ENCODE measurements at regions not wholly inside any gene's neighbourhood (a gene's known extent, or its start where the extent isn't known, plus 50 kb on each side); places are given as distances from the start of the nearest gene placed in this dataset.

GRCh38 chr4:17296921-17297890, 214.7 kb downstream of the QDPR start:
- H3K36me3 ChIP-seq (ENCODE audit: insufficient read depth in 1 of 2, low read depth in 1 of 2): no peaks in the 10 kb centered on the region
- no peak for ATAC-seq
- H3K27me3 ChIP-seq (ENCODE audit: insufficient read depth in 3 of 3, low read length in 2 of 3): no peaks in the 10 kb centered on the region
- TF ChIP-seq CTCF (IDR thresholded peaks at IDR 0.05): no peak
- no peaks in the 10 kb centered on the region for H3K4me1 ChIP-seq
- no peak overlapping the region for H3K27ac ChIP-seq
- no peak overlapping the region for H3K4me3 ChIP-seq
- DNase-seq: no peak
- intact Hi-C loops (cut with DNase I): no loop called here
- WGBS, 3 donors: 72 to 81% (median 80%) methylated on average over 8 of the region's 8 CpGs
- H3K9me3 ChIP-seq: no peaks in the 10 kb centered on the region

GRCh38 chr4:17293901-17294300, 218.0 kb downstream of the QDPR start:
- Histone ChIP-seq H3K9me3 (no peaks in the 10 kb centered on the region), H3K27me3 (ENCODE audit: insufficient read depth in 3 of 3, low read length in 2 of 3) (no peaks in the 10 kb centered on the region), H3K36me3 (ENCODE audit: insufficient read depth in 1 of 2, low read depth in 1 of 2) (no peaks in the 10 kb centered on the region), H3K27ac (no peak overlapping the region), H3K4me1 (no peaks in the 10 kb centered on the region), H3K4me3 (no peak overlapping the region)
- ATAC-seq (no peak), DNase-seq (no peak)
- TF ChIP-seq CTCF (IDR thresholded peaks at IDR 0.05): no peak
- WGBS, 3 donors: 60 to 77% (median 63%) methylated on average over 1 of the region's 1 CpG
- intact Hi-C loops (cut with DNase I): no loop called here

GRCh38 chr4:17288151-17288550, 223.7 kb downstream of the QDPR start:
- Histone ChIP-seq H3K27ac (no peak overlapping the region), H3K9me3 (no peaks in the 10 kb centered on the region), H3K27me3 (ENCODE audit: insufficient read depth in 3 of 3, low read length in 2 of 3) (no peaks in the 10 kb centered on the region), H3K4me1 (no peaks in the 10 kb centered on the region), H3K4me3 (no peak overlapping the region), H3K36me3 (ENCODE audit: insufficient read depth in 1 of 2, low read depth in 1 of 2) (no peaks in the 10 kb centered on the region)
- DNase-seq (no peak), ATAC-seq (no peak)
- 79 to 96% (median 89%) methylated on average over 1 of the region's 1 CpG for WGBS, 3 donors
- no peak for TF ChIP-seq CTCF (IDR thresholded peaks at IDR 0.05)
- intact Hi-C loops (cut with DNase I): no loop called here

DNA sequence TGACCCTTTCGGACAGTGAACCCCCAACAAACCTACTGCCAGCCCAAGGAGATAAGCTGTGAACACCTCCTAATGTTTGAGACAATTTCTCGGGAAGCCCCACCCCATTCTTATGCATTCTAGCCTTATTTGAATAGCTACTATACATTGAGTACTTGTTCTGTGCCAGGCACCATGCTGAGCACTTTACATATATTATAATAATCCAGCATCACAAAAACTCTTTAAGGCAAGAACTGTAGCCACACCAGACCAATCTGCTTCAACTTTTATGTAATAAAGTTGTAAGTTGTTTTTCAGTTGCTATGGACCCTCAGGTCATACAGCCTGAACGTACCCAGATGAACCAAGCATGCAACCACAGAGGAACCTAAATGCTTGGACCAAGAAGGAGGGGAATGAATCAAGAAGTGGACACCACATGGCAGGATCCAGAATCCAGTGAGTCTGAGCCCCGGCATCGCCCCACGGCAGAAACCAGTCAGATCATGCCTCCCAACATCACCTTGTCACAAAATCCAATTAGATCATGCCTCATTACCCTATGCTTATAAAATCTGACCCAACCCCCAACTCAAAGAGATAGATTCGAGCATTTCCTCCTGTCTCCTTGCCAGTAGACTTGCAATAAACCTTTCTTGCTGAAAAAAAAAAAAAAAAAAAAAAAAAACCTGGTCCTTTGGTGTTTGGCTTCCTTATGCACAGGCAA, 225.0 kb downstream of the QDPR start:
- Histone ChIP-seq H3K9me3 (no peaks in the 10 kb centered on the region), H3K27me3 (ENCODE audit: insufficient read depth in 3 of 3, low read length in 2 of 3) (no peaks in the 10 kb centered on the region), H3K4me3 (no peak overlapping the region), H3K36me3 (ENCODE audit: insufficient read depth in 1 of 2, low read depth in 1 of 2) (no peaks in the 10 kb centered on the region), H3K27ac (no peak overlapping the region), H3K4me1 (no peaks in the 10 kb centered on the region)
- ATAC-seq (no peak), DNase-seq (no peak)
- intact Hi-C loops (cut with DNase I): no loop called here
- no peak for TF ChIP-seq CTCF (IDR thresholded peaks at IDR 0.05)
- WGBS, 3 donors: 65 to 67% (median 66%) methylated on average over 7 of the region's 7 CpGs
